DND-41 (cell line): ENCODE measurements at regions not wholly inside any gene's neighbourhood (a gene's known extent, or its start where the extent isn't known, plus 50 kb on each side); places are given as distances from the start of the nearest gene placed in this dataset.
"Not testable (repeated sequence)": the region's sequence is repeated elsewhere in the genome, so short reads cannot be mapped to it uniquely, and the experiment has no call there.

Source experiments
- EZH2 ChIP-seq: IDR thresholded peaks from 3 replicates; pipeline ENCODE4 v1.6.1; 2012; ENCODE audit warnings: borderline replicate concordance, low read depth, mild to moderate bottlenecking, moderate library complexity, low read length, inconsistent platforms; ENCODE audit not compliant: severe bottlenecking
- TF ChIP-seq, protein P1 (sequence below): IDR thresholded peaks from 2 replicates; pipeline ENCODE4 v1.5.1; 2012; ENCODE audit warnings: borderline replicate concordance, low read length, moderate library complexity, mild to moderate bottlenecking; ENCODE audit not compliant: poor library complexity, severe bottlenecking; ENCODE audit errors: extremely low read depth

GRCh38 chr15:31681529-31682259, 348.6 kb upstream of the CHRNA7 start:
- TF ChIP-seq, protein P1, sequence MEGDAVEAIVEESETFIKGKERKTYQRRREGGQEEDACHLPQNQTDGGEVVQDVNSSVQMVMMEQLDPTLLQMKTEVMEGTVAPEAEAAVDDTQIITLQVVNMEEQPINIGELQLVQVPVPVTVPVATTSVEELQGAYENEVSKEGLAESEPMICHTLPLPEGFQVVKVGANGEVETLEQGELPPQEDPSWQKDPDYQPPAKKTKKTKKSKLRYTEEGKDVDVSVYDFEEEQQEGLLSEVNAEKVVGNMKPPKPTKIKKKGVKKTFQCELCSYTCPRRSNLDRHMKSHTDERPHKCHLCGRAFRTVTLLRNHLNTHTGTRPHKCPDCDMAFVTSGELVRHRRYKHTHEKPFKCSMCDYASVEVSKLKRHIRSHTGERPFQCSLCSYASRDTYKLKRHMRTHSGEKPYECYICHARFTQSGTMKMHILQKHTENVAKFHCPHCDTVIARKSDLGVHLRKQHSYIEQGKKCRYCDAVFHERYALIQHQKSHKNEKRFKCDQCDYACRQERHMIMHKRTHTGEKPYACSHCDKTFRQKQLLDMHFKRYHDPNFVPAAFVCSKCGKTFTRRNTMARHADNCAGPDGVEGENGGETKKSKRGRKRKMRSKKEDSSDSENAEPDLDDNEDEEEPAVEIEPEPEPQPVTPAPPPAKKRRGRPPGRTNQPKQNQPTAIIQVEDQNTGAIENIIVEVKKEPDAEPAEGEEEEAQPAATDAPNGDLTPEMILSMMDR = not testable (repeated sequence)
- not testable (repeated sequence) for TF ChIP-seq EZH2
